Parathyroid adenoma (tissue), 2 donors: ENCODE measurements at regions not wholly inside any gene's neighbourhood (a gene's known extent, or its start where the extent isn't known, plus 50 kb on each side); places are given as distances from the start of the nearest gene placed in this dataset.

Experiments used
- H2AFZ ChIP-seq: fragments of 300-600 bp; sonication (generic); one replicate; pipeline ENCODE4 v1.7.0; 2017; ENCODE audit warnings: antibody characterized with exemption, mild to moderate bottlenecking
- H3K27ac ChIP-seq: fragments of 300-600 bp; sonication (generic); one replicate; pipeline ENCODE4 v1.7.0; 2017
- H3K27me3 ChIP-seq: fragments of 300-600 bp; sonication (generic); one replicate; pipeline ENCODE4 v1.7.0; 2017; ENCODE audit warnings: low read length; ENCODE audit not compliant: control insufficient read depth, insufficient read depth
- H3K36me3 ChIP-seq: fragments of 300-600 bp; sonication (generic); one replicate; pipeline ENCODE4 v1.7.0; 2017; ENCODE audit warnings: low read length; ENCODE audit not compliant: control insufficient read depth, insufficient read depth
- H3K4me1 ChIP-seq: fragments of 300-600 bp; sonication (generic); one replicate; pipeline ENCODE4 v1.7.0; 2017; ENCODE audit warnings: control low read depth
- H3K4me2 ChIP-seq: fragments of 300-600 bp; sonication (generic); one replicate; pipeline ENCODE4 v1.7.0; 2017; ENCODE audit warnings: low read length
- H3K4me3 ChIP-seq: fragments of 300-600 bp; sonication (generic); one replicate; pipeline ENCODE4 v1.7.0; 2017; ENCODE audit warnings: low read depth, low read length
- H3K79me2 ChIP-seq: fragments of 300-600 bp; sonication (generic); one replicate; pipeline ENCODE4 v1.7.0; 2017; ENCODE audit warnings: control low read depth
- H3K9ac ChIP-seq: fragments of 300-600 bp; sonication (generic); one replicate; pipeline ENCODE4 v1.7.0; 2017; ENCODE audit warnings: mild to moderate bottlenecking
- H3K9me3 ChIP-seq: fragments of 300-600 bp; sonication (generic); one replicate; pipeline ENCODE4 v1.7.0; 2017; ENCODE audit warnings: low read length; ENCODE audit not compliant: control insufficient read depth
- CTCF ChIP-seq: fragments of 300-600 bp; sonication (generic); IDR thresholded peaks from one replicate; pipeline ENCODE4 v1.7.0; 2017; ENCODE audit warnings: antibody characterized with exemption, mild to moderate bottlenecking
- donor health status: primary hyperparathyroidism.

- no peak overlapping the region for H2AFZ ChIP-seq
- no peak overlapping the region for H3K9ac ChIP-seq
- H3K9me3 ChIP-seq = no peaks in the 10 kb centered on the region
- H3K79me2 ChIP-seq = no peaks in the 10 kb centered on the region
- no peak overlapping the region for H3K4me2 ChIP-seq
- H3K36me3 ChIP-seq = no peaks in the 10 kb centered on the region
- H3K4me3 ChIP-seq = no peak overlapping the region
- H3K27ac ChIP-seq = no peak overlapping the region
- no peaks in the 10 kb centered on the region for H3K4me1 ChIP-seq
- no peaks in the 10 kb centered on the region for H3K27me3 ChIP-seq
- TF ChIP-seq CTCF = no peak
Measured at GRCh38 chr12:115396567-115396966, 712.6 kb upstream of the TBX3 start.

GRCh38 chr12:115394496-115395220 lies 710.7 kb upstream of the TBX3 start:
- TF ChIP-seq CTCF = no peak
- Histone ChIP-seq H3K9me3 (no peaks in the 10 kb centered on the region), H3K27ac (no peak overlapping the region), H3K9ac (no peak overlapping the region), H3K79me2 (no peaks in the 10 kb centered on the region), H3K36me3 (no peaks in the 10 kb centered on the region), H3K27me3 (no peaks in the 10 kb centered on the region), H3K4me1 (no peaks in the 10 kb centered on the region), H3K4me3 (no peak overlapping the region), H2AFZ (no peak overlapping the region), H3K4me2 (no peak overlapping the region)

- H3K4me2 ChIP-seq = no peak overlapping the region
- H3K27me3 ChIP-seq = no peaks in the 10 kb centered on the region
- no peak overlapping the region for H2AFZ ChIP-seq
- no peaks in the 10 kb centered on the region for H3K79me2 ChIP-seq
- no peak overlapping the region for H3K4me3 ChIP-seq
- no peaks in the 10 kb centered on the region for H3K36me3 ChIP-seq
- no peak overlapping the region for H3K27ac ChIP-seq
- H3K9me3 ChIP-seq = no peaks in the 10 kb centered on the region
- H3K4me1 ChIP-seq = no peaks in the 10 kb centered on the region
- H3K9ac ChIP-seq = no peak overlapping the region
- TF ChIP-seq CTCF = no peak
Measured at GRCh38 chr12:115388139-115388538, 704.2 kb upstream of the TBX3 start.

GRCh38 chr12:115387467-115387901 lies 703.5 kb upstream of the TBX3 start:
- Histone ChIP-seq H3K4me3 (no peak overlapping the region), H3K27ac (no peak overlapping the region), H3K36me3 (no peaks in the 10 kb centered on the region), H3K9me3 (no peaks in the 10 kb centered on the region), H3K9ac (no peak overlapping the region), H3K4me1 (no peaks in the 10 kb centered on the region), H3K27me3 (no peaks in the 10 kb centered on the region), H2AFZ (no peak overlapping the region), H3K4me2 (no peak overlapping the region), H3K79me2 (no peaks in the 10 kb centered on the region)
- TF ChIP-seq CTCF = no peak

GRCh38 chr12:115386946-115387345 lies 703.0 kb upstream of the TBX3 start:
- Histone ChIP-seq H3K4me1 (no peaks in the 10 kb centered on the region), H3K36me3 (no peaks in the 10 kb centered on the region), H3K27ac (no peak overlapping the region), H3K4me3 (no peak overlapping the region), H3K27me3 (no peaks in the 10 kb centered on the region), H3K9ac (no peak overlapping the region), H3K4me2 (no peak overlapping the region), H3K79me2 (no peaks in the 10 kb centered on the region), H2AFZ (no peak overlapping the region), H3K9me3 (no peaks in the 10 kb centered on the region)
- no peak for TF ChIP-seq CTCF
